GM13977 (cell line): ENCODE measurements at regions not wholly inside any gene's neighbourhood (a gene's known extent, or its start where the extent isn't known, plus 50 kb on each side); places are given as distances from the start of the nearest gene placed in this dataset.

ENCODE experiments used
- DNase-seq: peaks from one replicate; pipeline ENCODE4 v3.0.0; 2012; ENCODE audit warnings: low spot score
- in situ Hi-C: fragments of 300-500 bp; cut with MboI; formaldehyde crosslinking; loops from one replicate; pipeline ENCODE4 v1.12.0; 2022; ENCODE audit warnings: low sequenced_read_pairs, low pct_unique_long_range_greater_than_20kb, mixed read lengths, inconsistent platforms; ENCODE audit not compliant: unreplicated experiment
- TF ChIP-seq, protein P1 (sequence below): IDR thresholded peaks from 2 replicates; pipeline ENCODE4 v1.5.1; 2012; ENCODE audit warnings: mild to moderate bottlenecking, control low read depth; ENCODE audit not compliant: insufficient read depth; ENCODE audit errors: extremely low read depth, missing control alignments

GRCh38 chr18:61606068-61606660 lies 272.9 kb downstream of the CDH20 start:
- no peak for DNase-seq
- TF ChIP-seq, protein P1, sequence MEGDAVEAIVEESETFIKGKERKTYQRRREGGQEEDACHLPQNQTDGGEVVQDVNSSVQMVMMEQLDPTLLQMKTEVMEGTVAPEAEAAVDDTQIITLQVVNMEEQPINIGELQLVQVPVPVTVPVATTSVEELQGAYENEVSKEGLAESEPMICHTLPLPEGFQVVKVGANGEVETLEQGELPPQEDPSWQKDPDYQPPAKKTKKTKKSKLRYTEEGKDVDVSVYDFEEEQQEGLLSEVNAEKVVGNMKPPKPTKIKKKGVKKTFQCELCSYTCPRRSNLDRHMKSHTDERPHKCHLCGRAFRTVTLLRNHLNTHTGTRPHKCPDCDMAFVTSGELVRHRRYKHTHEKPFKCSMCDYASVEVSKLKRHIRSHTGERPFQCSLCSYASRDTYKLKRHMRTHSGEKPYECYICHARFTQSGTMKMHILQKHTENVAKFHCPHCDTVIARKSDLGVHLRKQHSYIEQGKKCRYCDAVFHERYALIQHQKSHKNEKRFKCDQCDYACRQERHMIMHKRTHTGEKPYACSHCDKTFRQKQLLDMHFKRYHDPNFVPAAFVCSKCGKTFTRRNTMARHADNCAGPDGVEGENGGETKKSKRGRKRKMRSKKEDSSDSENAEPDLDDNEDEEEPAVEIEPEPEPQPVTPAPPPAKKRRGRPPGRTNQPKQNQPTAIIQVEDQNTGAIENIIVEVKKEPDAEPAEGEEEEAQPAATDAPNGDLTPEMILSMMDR, result no peak

GRCh38 chr18:61605376-61606067 lies 272.3 kb downstream of the CDH20 start:
- TF ChIP-seq, protein P1, result no peak
- no peak for DNase-seq
- in situ Hi-C loops, result no loop called here

More at GRCh38 chr18:61606068-61606660, 272.9 kb downstream of the CDH20 start:
- in situ Hi-C loops, result no loop called here
